A673 (cell line): ENCODE measurements at regions not wholly inside any gene's neighbourhood (a gene's known extent, or its start where the extent isn't known, plus 50 kb on each side); places are given as distances from the start of the nearest gene placed in this dataset.

Experiments used
- BruUV-seq: library from RNA; stranded (reverse); fragments of 400-500 nt; replicated peaks from 2 replicates; lab custom pipeline; 2021; lab: Mats Ljungman, UMichigan
- CTCF ChIA-PET: fragments of 300-600 bp; sonication (Branson Sonifier 250); formaldehyde crosslinking; loops from one replicate; lab custom pipeline; 2022; ENCODE audit warnings: antibody characterized with exemption; lab: Charles Lee
- POLR2A ChIA-PET: fragments of 300-600 bp; sonication (Branson Sonifier 250); formaldehyde crosslinking; loops from one replicate; lab custom pipeline; 2022; ENCODE audit warnings: antibody characterized with exemption; ENCODE audit not compliant: low non-redundant PET; lab: Charles Lee
- DNase-seq: peaks from one replicate; pipeline ENCODE4 v3.0.0-alpha.2; 2015; ENCODE audit warnings: low spot score
- H3K27ac ChIP-seq: fragments of 200-600 bp; sonication (generic); 2 replicates; pipeline ENCODE4 v1.5.1; 2016; ENCODE audit warnings: mixed run types, low read depth, mild to moderate bottlenecking, mixed read lengths, antibody characterized with exemption, low read length; ENCODE audit not compliant: poor library complexity, severe bottlenecking
- H3K27me3 ChIP-seq: fragments of 200-600 bp; sonication (generic); replicated peaks from 2 replicates; pipeline ENCODE4 v1.6.1; 2017; ENCODE audit warnings: mixed run types, low read depth, mild to moderate bottlenecking, mixed read lengths, antibody characterized with exemption, low read length; ENCODE audit not compliant: insufficient read depth, poor library complexity
- H3K36me3 ChIP-seq: fragments of 200-600 bp; sonication (generic); 2 replicates; pipeline ENCODE4 v1.6.1; 2016; ENCODE audit warnings: mixed run types, mild to moderate bottlenecking, mixed read lengths, antibody characterized with exemption, low read length; ENCODE audit not compliant: insufficient read depth, poor library complexity, severe bottlenecking
- H3K4me1 ChIP-seq: fragments of 200-600 bp; sonication (generic); 2 replicates; pipeline ENCODE4 v1.6.1; 2017; ENCODE audit warnings: mixed run types, mild to moderate bottlenecking, mixed read lengths, antibody characterized with exemption, low read length; ENCODE audit not compliant: insufficient read depth, poor library complexity, severe bottlenecking
- H3K4me3 ChIP-seq: fragments of 200-600 bp; sonication (generic); 2 replicates; pipeline ENCODE4 v1.5.1; 2016; ENCODE audit warnings: low read depth, mixed run types, mild to moderate bottlenecking, mixed read lengths, low read length; ENCODE audit not compliant: poor library complexity, severe bottlenecking
- H3K9me3 ChIP-seq: fragments of 200-600 bp; sonication (generic); 2 replicates; pipeline ENCODE4 v1.6.1; 2016; ENCODE audit warnings: mixed run types, low read depth, mild to moderate bottlenecking, mixed read lengths, antibody characterized with exemption, low read length; ENCODE audit not compliant: poor library complexity, severe bottlenecking
- CTCF ChIP-seq: fragments of 300-800, 200-600 bp; sonication (generic); conservative IDR thresholded peaks from 2 replicates; pipeline ENCODE4 v1.5.1; 2017; ENCODE audit warnings: low read depth, mild to moderate bottlenecking, antibody characterized with exemption, low read length, moderate library complexity, mixed read lengths
- EZH2 ChIP-seq: fragments of 200-600 bp; sonication (generic); IDR thresholded peaks from 2 replicates; pipeline ENCODE4 v1.6.1; 2017; ENCODE audit warnings: borderline replicate concordance, low read depth, mild to moderate bottlenecking, mixed read lengths, antibody characterized with exemption, low read length; ENCODE audit not compliant: poor library complexity, severe bottlenecking
- intact Hi-C: fragments of 100-400 bp; cut with micrococcal nuclease; formaldehyde crosslinking; loops from one replicate; pipeline ENCODE4 v1.10.0; 2022; ENCODE audit not compliant: unreplicated experiment

GRCh38 chr9:118984607-118985006 lies 384.6 kb downstream of the BRINP1 start:
- Histone ChIP-seq H3K27ac (no peak overlapping the region), H3K27me3 (no peaks in the 10 kb centered on the region), H3K9me3 (no peaks in the 10 kb centered on the region), H3K4me1 (no peaks in the 10 kb centered on the region), H3K4me3 (no peak overlapping the region), H3K36me3 (no peaks in the 10 kb centered on the region)
- CTCF ChIA-PET: no interaction called here
- intact Hi-C loops: no loop called here
- POLR2A ChIA-PET: no interaction called here
- no peak for TF ChIP-seq CTCF
- TF ChIP-seq EZH2: no peak
- BruUV-seq: no TSS peak
- DNase-seq: no peak

DNA sequence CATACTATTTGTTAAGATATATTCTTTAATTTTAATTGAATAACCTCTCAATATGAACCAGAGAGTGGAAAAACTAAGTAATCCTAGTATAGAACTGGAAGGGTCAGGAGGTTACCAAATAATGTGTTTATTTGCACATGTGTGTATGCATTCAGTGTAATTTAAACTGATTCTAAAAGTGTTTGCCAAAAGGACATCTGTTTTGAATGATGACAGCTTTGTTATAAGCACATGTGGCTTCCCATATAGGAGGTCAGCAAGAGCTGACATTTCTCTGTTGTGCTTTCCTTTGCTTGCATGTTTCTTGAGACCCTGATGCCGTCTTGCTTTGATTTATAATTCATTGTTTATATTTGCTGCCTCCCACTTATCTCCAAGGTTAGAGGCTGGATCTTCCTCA lies 383.4 kb downstream of the BRINP1 start:
- intact Hi-C loops: no loop called here
- no peak for DNase-seq
- peaks cover 4% of the 10 kb centered on the region for H3K9me3 ChIP-seq
- POLR2A ChIA-PET: no interaction called here
- no peaks in the 10 kb centered on the region for H3K27me3 ChIP-seq
- no peaks in the 10 kb centered on the region for H3K36me3 ChIP-seq
- CTCF ChIA-PET: interaction anchor here (0.6 kb wide), 1 partner anchor 501 kb away, joined by 7 read pairs; no protein-coding TSS in a partner anchor
- no TSS peak for BruUV-seq
- no peaks in the 10 kb centered on the region for H3K4me1 ChIP-seq
- no peak overlapping the region for H3K4me3 ChIP-seq
- TF ChIP-seq CTCF: no peak
- no peak for TF ChIP-seq EZH2
- H3K27ac ChIP-seq: no peak overlapping the region

- Histone ChIP-seq H3K27me3 (no peaks in the 10 kb centered on the region), H3K4me1 (no peaks in the 10 kb centered on the region), H3K27ac (no peak overlapping the region), H3K36me3 (no peaks in the 10 kb centered on the region), H3K4me3 (no peak overlapping the region), H3K9me3 (peaks cover 4% of the 10 kb centered on the region)
- POLR2A ChIA-PET: no interaction called here
- TF ChIP-seq EZH2 (no peak), CTCF (no peak)
- DNase-seq: no peak
- BruUV-seq: no TSS peak
- CTCF ChIA-PET: no interaction called here
- intact Hi-C loops: no loop called here
Measured at GRCh38 chr9:118987167-118987566, 382.1 kb downstream of the BRINP1 start.
